GM21528 (cell line): ENCODE measurements at regions not wholly inside any gene's neighbourhood (a gene's known extent, or its start where the extent isn't known, plus 50 kb on each side); places are given as distances from the start of the nearest gene placed in this dataset.
"Not testable (repeated sequence)": the region's sequence is repeated elsewhere in the genome, so short reads cannot be mapped to it uniquely, and the experiment has no call there.

Source experiments
- ATAC-seq: cut with Tn5 transposase; IDR thresholded peaks from one replicate; pipeline ENCODE4 v1.9.1; 2021; ENCODE audit warnings: mild to moderate bottlenecking, moderate library complexity; ENCODE audit not compliant: unreplicated experiment, low FRiP score

GRCh38 chr10:28139138-28139537 lies 140.3 kb upstream of the ODAD2 start:
- ATAC-seq = no peak

GRCh38 chr10:28137907-28138880 lies 139.3 kb upstream of the ODAD2 start:
- no peak for ATAC-seq

DNA sequence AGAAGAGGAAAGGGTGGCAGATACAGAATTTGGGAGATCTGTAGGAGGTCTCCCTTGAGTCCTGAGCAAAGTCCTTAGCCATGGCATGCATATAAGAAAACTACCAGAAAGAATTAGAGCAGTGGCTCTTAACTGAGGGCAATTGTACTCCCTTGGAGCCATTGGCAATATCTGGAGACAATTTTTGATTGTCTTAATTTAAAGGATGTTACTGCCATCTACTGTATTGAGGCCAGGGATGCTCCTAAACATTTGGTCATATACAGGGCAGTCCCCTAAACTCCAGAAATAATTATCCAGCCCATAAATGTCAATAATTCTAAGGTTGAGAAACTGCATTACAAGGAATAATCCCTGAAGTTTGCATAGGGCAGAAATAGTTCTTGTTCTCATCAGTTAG lies 136.4 kb upstream of the ODAD2 start:
- no peak for ATAC-seq

GRCh38 chr10:28130267-28130666 lies 131.4 kb upstream of the ODAD2 start:
- no peak for ATAC-seq

- no peak for ATAC-seq
Observed at GRCh38 chr10:28127881-28128280, 129.0 kb upstream of the ODAD2 start.

- no peak for ATAC-seq
Observed at GRCh38 chr10:28125701-28126100, 126.8 kb upstream of the ODAD2 start.

DNA sequence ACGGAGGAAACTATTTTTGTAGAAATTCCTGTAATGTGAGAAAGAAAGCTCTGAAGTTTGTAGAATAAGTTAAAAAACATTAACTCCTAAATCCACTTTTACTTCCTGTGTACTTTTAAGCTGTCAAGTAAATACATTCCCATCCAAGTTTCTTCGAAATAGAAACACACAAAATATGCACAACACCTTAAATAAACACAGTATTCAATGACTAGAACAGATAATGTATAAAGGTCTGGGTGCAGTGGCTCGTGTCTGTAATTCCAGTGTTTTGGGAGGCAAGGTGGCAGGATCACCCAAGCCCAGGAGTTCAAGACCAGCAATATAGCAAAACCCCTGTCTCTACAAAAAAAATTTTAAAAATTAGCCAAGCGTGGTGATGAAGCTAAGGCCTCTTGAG lies 121.9 kb upstream of the ODAD2 start:
- no peak for ATAC-seq

DNA sequence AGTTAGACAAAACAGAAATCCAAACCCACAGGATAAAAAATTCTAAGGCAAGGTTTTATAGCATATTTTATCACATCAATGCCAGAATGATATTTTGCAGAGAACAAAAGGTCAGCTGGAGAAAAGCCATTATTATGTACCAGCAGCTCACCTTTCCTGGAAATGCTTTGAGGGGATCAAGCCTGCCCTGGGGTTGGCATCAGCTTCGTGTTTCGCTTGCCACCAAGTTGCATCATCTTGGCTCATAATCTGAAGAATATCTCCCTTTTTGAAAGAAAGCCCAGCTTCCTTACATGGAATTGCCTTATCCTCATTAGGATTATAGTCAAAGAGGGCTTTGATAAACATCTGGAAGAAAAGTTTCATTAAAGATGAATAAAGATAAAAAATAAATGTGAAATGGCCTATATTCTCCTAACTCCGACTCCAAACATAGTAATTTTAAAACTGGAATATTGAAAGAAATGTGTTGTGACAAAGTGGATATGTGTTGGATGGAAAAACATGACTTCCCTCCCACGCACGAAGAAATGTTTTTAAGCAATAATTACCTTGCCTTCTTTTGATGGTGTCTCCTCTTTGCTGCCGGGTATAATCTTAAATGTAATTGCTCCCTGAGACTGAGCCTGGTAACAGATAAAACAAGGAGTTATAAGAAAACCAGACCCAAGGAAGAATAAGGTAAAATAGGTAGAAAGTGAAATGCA lies 121.3 kb upstream of the ODAD2 start:
- no peak for ATAC-seq

DNA sequence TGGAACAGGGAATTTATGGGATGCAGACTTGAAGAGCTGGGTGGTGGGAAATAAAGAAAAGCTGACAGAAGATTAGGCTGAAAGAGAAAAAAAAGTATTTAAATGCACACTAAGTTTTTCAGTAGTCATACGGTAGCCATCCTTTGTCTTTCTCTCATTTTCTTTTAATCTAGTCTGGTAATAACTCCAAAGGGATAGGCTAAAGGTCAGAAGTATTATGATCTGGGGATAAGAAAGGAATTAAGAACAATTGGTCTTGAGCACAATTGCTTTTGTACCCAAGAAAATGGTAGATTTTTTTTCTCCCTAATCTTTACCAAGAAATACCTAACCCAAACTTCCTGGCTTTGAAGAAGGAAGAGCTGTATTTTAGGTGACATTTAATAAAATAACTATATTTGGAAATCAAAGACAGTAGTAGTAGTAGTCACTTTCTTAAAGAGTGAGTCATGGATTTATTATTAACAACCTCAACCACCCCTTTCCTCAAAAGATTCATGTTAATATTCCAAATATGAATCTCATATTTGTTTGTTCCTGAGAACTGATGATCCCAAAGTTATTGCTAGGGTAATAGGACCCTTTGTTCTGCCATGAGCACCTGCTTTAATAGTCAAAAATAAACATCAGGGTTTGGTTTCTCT lies 120.2 kb upstream of the ODAD2 start:
- ATAC-seq = no peak

DNA sequence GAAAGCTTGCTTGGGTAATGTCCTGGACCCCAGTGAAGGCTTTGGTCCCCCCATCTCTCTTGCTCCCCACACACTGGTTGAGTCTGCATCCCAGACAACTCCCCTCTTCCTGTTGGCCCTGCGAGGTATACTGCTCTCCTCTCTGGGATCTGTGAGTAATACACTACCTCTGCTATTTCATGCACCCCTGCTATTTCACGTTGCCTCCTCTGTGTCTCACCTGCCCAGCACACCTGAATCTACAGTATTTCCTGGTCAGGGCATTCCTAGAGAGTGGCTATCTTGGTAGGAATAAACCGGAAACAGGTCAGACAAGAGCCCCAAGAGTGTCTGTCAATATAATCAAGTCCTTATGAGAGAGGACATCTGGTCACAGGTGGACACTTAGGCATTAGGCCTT lies 114.3 kb upstream of the ODAD2 start:
- no peak for ATAC-seq

DNA sequence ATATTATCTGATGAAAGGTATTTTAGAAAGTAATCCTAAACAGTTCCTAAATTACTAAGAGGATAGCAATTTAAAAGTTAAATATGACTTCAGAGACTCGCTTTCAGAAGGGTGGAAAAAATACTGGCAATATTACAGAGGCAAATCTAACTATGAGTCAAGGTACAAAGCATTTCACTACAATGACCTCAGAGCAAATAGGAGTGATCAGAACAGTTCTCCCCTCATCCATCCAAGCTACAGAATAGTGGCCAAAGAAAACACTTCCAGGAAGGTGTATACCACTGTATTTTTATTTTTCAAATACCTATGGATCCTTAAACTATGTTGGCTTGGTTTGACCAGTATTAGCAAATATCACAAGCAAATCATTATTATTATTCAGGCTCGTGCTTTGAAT lies 112.8 kb upstream of the ODAD2 start:
- ATAC-seq = no peak

- ATAC-seq = no peak
Observed at GRCh38 chr10:28105561-28105960, 106.7 kb upstream of the ODAD2 start.

- no peak for ATAC-seq
Observed at GRCh38 chr10:28097633-28098032, 98.8 kb upstream of the ODAD2 start.

DNA sequence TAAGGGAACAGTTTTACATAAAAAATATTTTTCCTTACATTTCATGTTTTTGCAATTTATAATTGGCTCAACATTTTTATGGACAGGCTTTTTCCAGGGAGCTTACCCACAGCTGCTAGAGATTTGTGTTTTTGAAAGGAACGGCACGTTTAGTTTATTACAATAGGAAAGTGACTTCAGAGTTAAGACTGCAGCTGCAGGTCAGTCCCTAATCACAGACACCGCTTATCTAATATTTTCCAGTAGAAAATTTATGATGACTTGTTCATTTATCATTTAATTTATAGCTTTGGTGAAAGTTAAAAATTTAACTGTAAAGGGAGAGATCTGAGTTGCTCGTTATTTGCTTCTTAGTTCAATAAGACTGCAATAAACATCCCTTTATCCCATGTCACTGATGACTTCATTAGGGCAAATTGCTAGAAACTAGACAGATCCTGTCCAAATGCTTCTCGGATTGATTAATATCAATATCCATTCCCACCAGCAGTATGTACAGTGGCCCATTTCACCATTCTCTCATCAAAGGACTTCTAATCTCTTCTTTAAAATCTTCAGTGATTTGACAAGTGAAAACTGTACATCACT lies 97.0 kb upstream of the ODAD2 start:
- ATAC-seq = no peak

DNA sequence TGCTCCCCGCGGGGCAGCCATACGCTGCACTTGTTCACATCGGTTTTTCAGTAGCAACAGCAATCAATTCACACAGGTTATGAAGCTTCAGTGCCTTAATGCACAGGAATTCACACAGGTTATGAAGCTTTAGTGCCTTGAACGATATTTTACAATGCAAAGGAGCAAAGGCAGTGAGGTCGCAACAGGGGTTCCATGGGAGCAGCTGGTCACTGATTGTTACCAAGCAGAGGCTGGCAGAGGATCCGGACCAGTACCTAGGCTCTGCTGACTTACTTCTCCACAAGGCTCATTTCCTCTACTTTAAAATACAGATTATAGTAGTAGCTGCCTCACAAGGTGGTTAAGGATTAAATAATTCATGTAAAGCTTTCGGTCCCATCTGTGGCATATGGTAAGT lies 95.2 kb upstream of the ODAD2 start:
- no peak for ATAC-seq

DNA sequence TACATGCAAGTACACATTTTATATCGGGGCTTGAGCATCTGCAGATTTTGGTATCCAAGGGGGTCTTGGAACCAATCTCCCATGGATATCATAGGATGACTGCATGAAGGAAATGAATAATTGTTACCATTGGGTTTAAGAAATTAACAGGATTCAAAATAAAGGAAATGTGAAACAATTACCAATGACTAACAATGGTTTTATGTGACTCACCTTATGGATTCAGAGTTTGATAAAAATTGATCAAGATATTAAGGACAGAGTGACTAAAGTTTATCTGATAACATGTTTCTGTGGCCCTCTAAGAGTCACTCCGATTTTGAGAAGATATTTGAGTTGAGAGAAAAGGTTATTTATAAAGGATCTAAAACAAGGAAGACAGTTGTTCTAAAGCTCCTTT lies 93.0 kb upstream of the ODAD2 start:
- no peak for ATAC-seq

GRCh38 chr10:28090506-28090905 lies 91.6 kb upstream of the ODAD2 start:
- no peak for ATAC-seq

DNA sequence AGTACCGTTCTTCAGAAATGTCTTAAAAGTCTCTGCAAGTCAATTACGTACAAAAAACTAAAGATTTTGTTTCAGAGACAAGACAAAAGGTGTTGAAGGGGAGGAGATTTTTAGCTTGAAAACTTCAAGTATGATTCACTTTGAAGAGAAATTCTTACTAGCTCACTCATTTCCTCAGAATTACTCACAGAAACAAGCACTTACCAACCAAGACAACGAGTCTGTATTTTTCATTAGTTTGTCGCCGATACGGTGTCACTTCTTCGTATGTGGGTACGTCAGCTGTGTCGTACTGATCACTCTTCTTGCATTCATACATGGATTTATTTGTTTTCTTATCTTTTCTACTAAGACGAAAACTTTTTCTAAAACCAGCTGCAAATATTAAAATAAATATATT lies 90.6 kb upstream of the ODAD2 start:
- no peak for ATAC-seq

DNA sequence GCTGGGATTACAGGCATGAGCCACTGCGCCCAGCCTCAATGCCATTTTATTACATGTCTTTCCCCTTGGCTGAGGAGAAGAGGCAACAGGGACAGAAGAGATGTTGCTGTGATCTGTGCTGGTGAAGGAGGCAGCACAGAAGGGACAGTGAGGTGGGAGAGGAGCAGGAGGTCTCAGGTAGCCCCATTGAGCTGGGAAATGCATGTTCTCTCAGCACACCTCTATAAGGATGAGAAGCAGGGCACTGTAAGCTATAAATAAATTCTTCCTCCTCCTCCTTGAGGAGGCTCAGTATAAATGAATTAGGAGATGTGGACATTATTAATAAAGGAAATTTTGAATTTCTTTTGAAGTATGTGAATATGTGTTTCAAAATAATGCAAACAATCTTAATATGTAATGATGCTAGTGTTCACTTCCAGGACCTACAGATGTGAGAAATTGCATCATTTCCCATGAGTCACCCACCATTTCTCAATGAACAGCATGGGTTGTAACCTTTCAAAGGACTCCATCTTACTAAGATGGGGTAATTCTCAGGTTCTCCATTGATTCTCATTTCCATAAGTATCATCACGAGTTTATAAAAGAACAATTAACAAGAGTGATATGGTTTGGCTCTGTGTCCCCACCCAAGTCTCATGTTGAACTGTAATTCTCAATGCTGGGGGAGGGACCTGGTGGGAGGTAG lies 88.9 kb upstream of the ODAD2 start:
- no peak for ATAC-seq

DNA sequence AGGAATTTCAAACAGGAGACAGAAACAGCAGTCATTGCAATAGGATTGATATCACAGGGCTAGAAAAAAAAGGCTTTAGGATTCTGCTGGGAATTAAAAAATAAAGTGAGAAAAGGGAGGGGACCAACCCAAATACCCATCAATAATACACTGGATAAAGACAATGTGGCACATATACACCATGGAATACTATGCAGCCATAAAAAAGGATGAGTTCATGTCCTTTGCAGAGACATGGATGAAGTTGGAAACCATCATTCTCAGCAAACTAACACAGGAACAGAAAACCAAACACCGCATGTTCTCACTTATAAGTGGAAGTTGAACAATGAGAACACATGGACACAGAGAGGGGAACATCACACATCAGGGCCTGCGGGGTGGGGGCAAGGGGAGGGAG lies 86.9 kb upstream of the ODAD2 start:
- ATAC-seq = not testable (repeated sequence)
